ENCODE measurements at regions not wholly inside any gene's neighbourhood (a gene's known extent, or its start where the extent isn't known, plus 50 kb on each side); places are given as distances from the start of the nearest gene placed in this dataset.

DNA sequence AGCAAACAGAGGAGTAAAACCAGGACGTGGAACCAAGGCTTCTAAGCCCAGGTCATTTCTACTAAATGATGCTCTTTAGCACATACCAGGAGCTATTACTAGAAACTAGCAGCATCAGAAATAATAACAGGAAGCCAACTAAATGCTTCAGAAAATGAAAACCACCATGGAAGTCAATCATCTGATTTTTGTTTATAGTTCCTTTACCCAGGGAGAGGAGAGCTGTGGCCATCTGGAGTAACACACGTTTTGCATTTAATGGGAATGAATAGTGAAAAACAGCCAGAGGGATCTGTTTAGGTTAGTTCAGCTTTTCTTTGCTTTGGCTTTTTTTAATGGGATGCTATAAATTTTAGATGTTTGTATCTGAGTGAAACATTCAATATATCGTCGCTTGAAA lies 250.7 kb upstream of the ARHGAP20 start:
- no peak overlapping the region for H2BK12ac ChIP-seq (ENCODE audit: low read length)
- no peak overlapping the region for H3K27ac ChIP-seq (replicated peaks; ENCODE audit: low read length)
- no peak overlapping the region for H4K91ac ChIP-seq (ENCODE audit: low read depth, low read length, poor library complexity)
- no peak overlapping the region for H2BK5ac ChIP-seq (ENCODE audit: low read length)
- no peak overlapping the region for H2AK5ac ChIP-seq (ENCODE audit: low read depth, low read length)
- no peak overlapping the region for H4K8ac ChIP-seq (ENCODE audit: low read depth, low read length)
- no peak overlapping the region for H3K18ac ChIP-seq (ENCODE audit: low read length)
- no peak overlapping the region for H3K4ac ChIP-seq (ENCODE audit: low read length)
- no peak overlapping the region for H3K4me3 ChIP-seq (ENCODE audit: low read length in 2 of 2)
- H2BK15ac ChIP-seq (ENCODE audit: low read length), result no peak overlapping the region
- no peak for DNase-seq (ENCODE audit: low spot score)
- H3K9ac ChIP-seq (ENCODE audit: low read depth, low read length, poor library complexity), result no peak overlapping the region
- no peaks in the 10 kb centered on the region for H3K4me1 ChIP-seq (ENCODE audit: control insufficient read depth in 2 of 2, insufficient read depth in 1 of 2, low read depth in 1 of 2, low read length in 2 of 2)
- no peaks in the 10 kb centered on the region for H3K27me3 ChIP-seq (ENCODE audit: control insufficient read depth in 3 of 3, insufficient read depth in 3 of 3, low read depth in 1 of 3, low read length in 3 of 3)
- H3K79me1 ChIP-seq (ENCODE audit: low read depth, low read length), result no peaks in the 10 kb centered on the region
- H3K4me2 ChIP-seq (ENCODE audit: insufficient read depth, low read length, poor library complexity, severe bottlenecking), result no peak overlapping the region
- H2BK120ac ChIP-seq (ENCODE audit: low read depth, low read length), result no peak overlapping the region
- no peak overlapping the region for H3K14ac ChIP-seq (ENCODE audit: low read length)
- no peak overlapping the region for H3K23ac ChIP-seq (ENCODE audit: low read depth, low read length, poor library complexity)
- WGBS, 2 donors (ENCODE audit: extremely low coverage in 2 of 2, insufficient read length in 2 of 2, insufficient replicate concordance in 1 of 2), result no CpG with 5 or more reads among the region's 4 CpGs
- no peak overlapping the region for H2AFZ ChIP-seq (ENCODE audit: low read length)
- H3K9me3 ChIP-seq (replicated peaks in 1 of 2; ENCODE audit: control insufficient read depth in 2 of 2, insufficient read depth in 1 of 2, low read depth in 1 of 2, low read length in 2 of 2), result no peaks in the 10 kb centered on the region
- no peaks in the 10 kb centered on the region for H3K36me3 ChIP-seq (replicated peaks in 1 of 2; ENCODE audit: control insufficient read depth in 2 of 2, insufficient read depth in 2 of 2, low read length in 2 of 2)

DNA sequence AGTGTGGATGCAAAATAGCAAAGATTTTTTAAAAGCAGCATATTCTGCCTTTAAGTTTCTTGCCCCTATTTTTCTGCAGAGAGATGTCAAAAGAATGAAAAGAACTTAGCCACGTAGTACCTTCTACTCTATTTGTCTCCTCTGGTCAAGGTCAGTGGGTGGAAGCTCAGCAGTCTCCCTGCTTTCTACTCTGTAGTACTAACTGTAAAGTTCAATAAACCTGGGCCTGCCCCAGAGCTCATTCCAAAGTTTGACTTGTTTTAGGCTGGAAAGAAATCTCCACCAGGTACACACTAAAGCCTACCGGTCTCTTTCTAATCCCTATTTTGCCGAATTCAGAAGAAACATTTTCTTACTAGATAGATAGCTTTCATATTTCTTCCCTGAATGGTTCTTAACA lies 247.9 kb upstream of the ARHGAP20 start:
- Histone ChIP-seq H3K18ac (ENCODE audit: low read length) (no peak overlapping the region), H2BK15ac (ENCODE audit: low read length) (no peak overlapping the region), H3K27me3 (ENCODE audit: control insufficient read depth in 3 of 3, insufficient read depth in 3 of 3, low read depth in 1 of 3, low read length in 3 of 3) (no peaks in the 10 kb centered on the region), H3K9me3 (replicated peaks in 1 of 2; ENCODE audit: control insufficient read depth in 2 of 2, insufficient read depth in 1 of 2, low read depth in 1 of 2, low read length in 2 of 2) (no peaks in the 10 kb centered on the region), H2BK12ac (ENCODE audit: low read length) (no peak overlapping the region), H3K14ac (ENCODE audit: low read length) (no peak overlapping the region), H3K4ac (ENCODE audit: low read length) (no peak overlapping the region), H3K27ac (replicated peaks; ENCODE audit: low read length) (no peak overlapping the region), H3K4me3 (ENCODE audit: low read length in 2 of 2) (no peak overlapping the region), H3K4me2 (ENCODE audit: insufficient read depth, low read length, poor library complexity, severe bottlenecking) (no peak overlapping the region), H2AK5ac (ENCODE audit: low read depth, low read length) (no peak overlapping the region), H2BK120ac (ENCODE audit: low read depth, low read length) (no peak overlapping the region), H4K8ac (ENCODE audit: low read depth, low read length) (no peak overlapping the region), H3K23ac (ENCODE audit: low read depth, low read length, poor library complexity) (no peak overlapping the region), H3K36me3 (replicated peaks in 1 of 2; ENCODE audit: control insufficient read depth in 2 of 2, insufficient read depth in 2 of 2, low read length in 2 of 2) (no peaks in the 10 kb centered on the region), H2AFZ (ENCODE audit: low read length) (no peak overlapping the region), H2BK5ac (ENCODE audit: low read length) (no peak overlapping the region), H3K79me1 (ENCODE audit: low read depth, low read length) (no peaks in the 10 kb centered on the region), H3K9ac (ENCODE audit: low read depth, low read length, poor library complexity) (no peak overlapping the region), H4K91ac (ENCODE audit: low read depth, low read length, poor library complexity) (no peak overlapping the region), H3K4me1 (ENCODE audit: control insufficient read depth in 2 of 2, insufficient read depth in 1 of 2, low read depth in 1 of 2, low read length in 2 of 2) (no peaks in the 10 kb centered on the region)
- DNase-seq (ENCODE audit: low spot score), result no peak
- WGBS, 2 donors (ENCODE audit: extremely low coverage in 2 of 2, insufficient read length in 2 of 2, insufficient replicate concordance in 1 of 2), result no CpG with 5 or more reads among the region's 3 CpGs

DNA sequence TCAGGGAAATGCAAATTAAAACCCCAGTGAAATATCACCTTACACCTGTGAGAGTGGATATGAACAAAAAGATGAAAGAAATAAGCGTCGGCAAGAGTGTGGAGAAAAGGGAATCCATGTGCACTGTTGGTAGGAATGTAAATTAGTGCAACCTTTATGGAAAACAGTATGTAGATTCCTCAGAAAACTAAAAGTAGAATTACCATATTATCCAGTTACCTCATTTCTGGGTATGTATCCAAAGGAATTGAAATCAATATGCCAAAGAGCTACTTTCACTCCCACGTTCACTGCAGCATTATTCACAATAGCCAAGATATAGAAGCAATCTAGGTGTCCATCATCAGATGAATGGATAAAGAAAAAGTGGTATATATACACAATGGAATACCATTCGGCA lies 246.0 kb upstream of the ARHGAP20 start:
- H2AFZ ChIP-seq (ENCODE audit: low read length), result no peak overlapping the region
- H3K9ac ChIP-seq (ENCODE audit: low read depth, low read length, poor library complexity), result no peak overlapping the region
- no peak overlapping the region for H3K14ac ChIP-seq (ENCODE audit: low read length)
- no peak overlapping the region for H3K27ac ChIP-seq (replicated peaks; ENCODE audit: low read length)
- H3K36me3 ChIP-seq (replicated peaks in 1 of 2; ENCODE audit: control insufficient read depth in 2 of 2, insufficient read depth in 2 of 2, low read length in 2 of 2), result no peaks in the 10 kb centered on the region
- H3K79me1 ChIP-seq (ENCODE audit: low read depth, low read length), result no peaks in the 10 kb centered on the region
- no peak overlapping the region for H3K4ac ChIP-seq (ENCODE audit: low read length)
- no peak overlapping the region for H4K91ac ChIP-seq (ENCODE audit: low read depth, low read length, poor library complexity)
- no peak overlapping the region for H3K4me3 ChIP-seq (ENCODE audit: low read length in 2 of 2)
- H3K18ac ChIP-seq (ENCODE audit: low read length), result no peak overlapping the region
- no peak overlapping the region for H2BK5ac ChIP-seq (ENCODE audit: low read length)
- no peak overlapping the region for H2BK120ac ChIP-seq (ENCODE audit: low read depth, low read length)
- H3K27me3 ChIP-seq (ENCODE audit: control insufficient read depth in 3 of 3, insufficient read depth in 3 of 3, low read depth in 1 of 3, low read length in 3 of 3), result no peaks in the 10 kb centered on the region
- no peak overlapping the region for H2BK15ac ChIP-seq (ENCODE audit: low read length)
- no peak overlapping the region for H3K23ac ChIP-seq (ENCODE audit: low read depth, low read length, poor library complexity)
- no peak overlapping the region for H2AK5ac ChIP-seq (ENCODE audit: low read depth, low read length)
- H4K8ac ChIP-seq (ENCODE audit: low read depth, low read length), result no peak overlapping the region
- no CpG with 5 or more reads among the region's 4 CpGs for WGBS, 2 donors (ENCODE audit: extremely low coverage in 2 of 2, insufficient read length in 2 of 2, insufficient replicate concordance in 1 of 2)
- no peak for DNase-seq (ENCODE audit: low spot score)
- no peak overlapping the region for H3K4me2 ChIP-seq (ENCODE audit: insufficient read depth, low read length, poor library complexity, severe bottlenecking)
- H3K4me1 ChIP-seq (ENCODE audit: control insufficient read depth in 2 of 2, insufficient read depth in 1 of 2, low read depth in 1 of 2, low read length in 2 of 2), result no peaks in the 10 kb centered on the region
- no peak overlapping the region for H2BK12ac ChIP-seq (ENCODE audit: low read length)
- H3K9me3 ChIP-seq (replicated peaks in 1 of 2; ENCODE audit: control insufficient read depth in 2 of 2, insufficient read depth in 1 of 2, low read depth in 1 of 2, low read length in 2 of 2), result no peaks in the 10 kb centered on the region

DNA sequence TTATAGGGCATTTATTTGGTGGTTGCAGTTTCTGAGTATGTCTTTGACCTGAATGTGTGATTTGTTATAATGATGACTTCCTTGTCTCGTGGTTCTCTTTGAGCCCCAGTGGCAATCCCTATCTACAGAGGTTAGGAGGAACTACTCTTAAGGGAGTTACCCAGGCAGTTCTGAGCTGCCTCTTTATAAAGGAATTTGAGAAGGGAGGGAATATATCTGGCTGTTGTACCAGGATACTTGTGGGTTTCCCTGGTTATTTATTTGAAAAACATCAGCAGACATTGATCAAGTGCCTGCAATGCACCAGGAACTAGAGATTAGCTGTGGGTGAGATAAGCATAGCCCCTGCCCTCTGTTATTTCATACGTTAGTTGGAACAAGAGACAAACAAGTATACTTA lies 243.5 kb upstream of the ARHGAP20 start:
- Histone ChIP-seq H2BK12ac (ENCODE audit: low read length) (no peak overlapping the region), H4K8ac (ENCODE audit: low read depth, low read length) (no peak overlapping the region), H2BK120ac (ENCODE audit: low read depth, low read length) (no peak overlapping the region), H3K23ac (ENCODE audit: low read depth, low read length, poor library complexity) (no peak overlapping the region), H3K79me1 (ENCODE audit: low read depth, low read length) (no peaks in the 10 kb centered on the region), H3K9me3 (replicated peaks in 1 of 2; ENCODE audit: control insufficient read depth in 2 of 2, insufficient read depth in 1 of 2, low read depth in 1 of 2, low read length in 2 of 2) (no peaks in the 10 kb centered on the region), H2AFZ (ENCODE audit: low read length) (no peak overlapping the region), H3K4me1 (ENCODE audit: control insufficient read depth in 2 of 2, insufficient read depth in 1 of 2, low read depth in 1 of 2, low read length in 2 of 2) (no peaks in the 10 kb centered on the region), H4K91ac (ENCODE audit: low read depth, low read length, poor library complexity) (no peak overlapping the region), H3K4me3 (ENCODE audit: low read length in 2 of 2) (no peak overlapping the region), H2AK5ac (ENCODE audit: low read depth, low read length) (no peak overlapping the region), H3K27me3 (ENCODE audit: control insufficient read depth in 3 of 3, insufficient read depth in 3 of 3, low read depth in 1 of 3, low read length in 3 of 3) (no peaks in the 10 kb centered on the region), H3K27ac (replicated peaks; ENCODE audit: low read length) (no peak overlapping the region), H3K18ac (ENCODE audit: low read length) (no peak overlapping the region), H3K9ac (ENCODE audit: low read depth, low read length, poor library complexity) (no peak overlapping the region), H3K4ac (ENCODE audit: low read length) (no peak overlapping the region), H2BK15ac (ENCODE audit: low read length) (no peak overlapping the region), H2BK5ac (ENCODE audit: low read length) (no peak overlapping the region), H3K4me2 (ENCODE audit: insufficient read depth, low read length, poor library complexity, severe bottlenecking) (no peak overlapping the region), H3K14ac (ENCODE audit: low read length) (no peak overlapping the region), H3K36me3 (replicated peaks in 1 of 2; ENCODE audit: control insufficient read depth in 2 of 2, insufficient read depth in 2 of 2, low read length in 2 of 2) (no peaks in the 10 kb centered on the region)
- no CpG with 5 or more reads among the region's 2 CpGs for WGBS, 2 donors (ENCODE audit: extremely low coverage in 2 of 2, insufficient read length in 2 of 2, insufficient replicate concordance in 1 of 2)
- no peak for DNase-seq (ENCODE audit: low spot score)

Measured in neuronal stem cell (in vitro differentiated cells).